ENCODE measurements at regions not wholly inside any gene's neighbourhood (a gene's known extent, or its start where the extent isn't known, plus 50 kb on each side); places are given as distances from the start of the nearest gene placed in this dataset.

DNA sequence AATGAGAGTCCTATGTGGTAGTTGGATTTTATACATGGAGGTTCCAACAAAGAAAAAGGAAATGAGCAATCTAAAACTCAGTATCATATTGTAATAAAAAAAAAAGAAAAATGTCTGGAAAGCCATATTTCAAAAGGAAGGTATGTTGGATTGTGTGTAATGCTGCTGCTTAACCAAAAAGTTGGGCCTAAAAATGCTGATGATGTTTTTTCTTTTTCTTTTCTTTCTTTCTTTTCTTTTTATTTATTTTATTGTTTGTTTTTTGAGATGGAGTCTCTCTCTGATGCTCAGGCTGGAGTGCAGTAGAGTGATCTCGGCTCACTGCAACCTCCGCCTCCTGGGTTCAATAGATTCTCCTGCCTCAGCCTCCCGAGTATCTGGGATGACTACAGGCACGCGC lies 1424.0 kb upstream of the CDH6 start:
- Histone ChIP-seq H3K9me1 (replicated peaks; ENCODE audit: control insufficient read depth, extremely low read depth, insufficient read depth, low read length) (no peaks in the 10 kb centered on the region), H3K9me3 (replicated peaks; ENCODE audit: control insufficient read depth, insufficient read depth, low read length) (peaks cover 2% of the 10 kb centered on the region), H3K4me2 (ENCODE audit: insufficient read depth, low read length) (no peak overlapping the region), H3K27ac (ENCODE audit: insufficient read depth, low read depth, low read length) (no peak overlapping the region), H3K79me2 (ENCODE audit: control insufficient read depth, insufficient read depth, low read length) (no peaks in the 10 kb centered on the region), H3K9ac (replicated peaks; ENCODE audit: extremely low read depth, insufficient read depth, low read length) (no peak overlapping the region), H3K4me3 (replicated peaks in 1 of 3; ENCODE audit: insufficient read depth in 1 of 3, low read depth in 1 of 3, low read length in 3 of 3) (no peak overlapping the region), H2AFZ (ENCODE audit: low read depth, low read length) (no peak overlapping the region), H3K36me3 (ENCODE audit: control insufficient read depth in 2 of 2, extremely low read depth in 1 of 2, insufficient read depth in 2 of 2, low read length in 2 of 2) (no peaks in the 10 kb centered on the region), H3K4me1 (ENCODE audit: control insufficient read depth, extremely low read depth, insufficient read depth, low read length) (no peaks in the 10 kb centered on the region), H3K27me3 (ENCODE audit: control insufficient read depth in 2 of 2, insufficient read depth in 2 of 2, low read length in 2 of 2) (no peaks in the 10 kb centered on the region), H4K20me1 (replicated peaks; ENCODE audit: control insufficient read depth, extremely low read depth, insufficient read depth, low read length) (no peaks in the 10 kb centered on the region)
- ChIA-PET POLR2A (no interaction called here), CTCF (no interaction called here)
- DNase-seq (ENCODE audit: low read depth, low spot score) (no peak), FAIRE-seq (no peak)
- intact Hi-C loops (cut with micrococcal nuclease) = no loop called here
- TF ChIP-seq FOS (IDR thresholded peaks at IDR 0.05; ENCODE audit: borderline replicate concordance, insufficient read depth, low read length) (no peak), JUN (IDR thresholded peaks at IDR 0.05; ENCODE audit: borderline replicate concordance, insufficient read depth, insufficient read length, low read depth) (no peak), EZH2 (IDR thresholded peaks at IDR 0.05; ENCODE audit: borderline replicate concordance, low read depth, low read length, severe bottlenecking) (no peak), MYC (IDR thresholded peaks at IDR 0.05; ENCODE audit: low read depth, low read length) (no peak), POLR2AphosphoS5 (IDR thresholded peaks at IDR 0.05; ENCODE audit: insufficient read depth, low read depth, low read length) (no peak), POLR2A (IDR thresholded peaks at IDR 0.05; ENCODE audit: low read depth, low read length) (no peak), GATA2 (IDR thresholded peaks at IDR 0.05; ENCODE audit: insufficient read depth, insufficient read length, low read depth, low read length) (no peak)
- TF ChIP-seq, protein P1, sequence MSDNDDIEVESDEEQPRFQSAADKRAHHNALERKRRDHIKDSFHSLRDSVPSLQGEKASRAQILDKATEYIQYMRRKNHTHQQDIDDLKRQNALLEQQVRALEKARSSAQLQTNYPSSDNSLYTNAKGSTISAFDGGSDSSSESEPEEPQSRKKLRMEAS (IDR thresholded peaks at IDR 0.05; ENCODE audit: insufficient read depth, insufficient read length) = no peak
- TF ChIP-seq, protein P2, sequence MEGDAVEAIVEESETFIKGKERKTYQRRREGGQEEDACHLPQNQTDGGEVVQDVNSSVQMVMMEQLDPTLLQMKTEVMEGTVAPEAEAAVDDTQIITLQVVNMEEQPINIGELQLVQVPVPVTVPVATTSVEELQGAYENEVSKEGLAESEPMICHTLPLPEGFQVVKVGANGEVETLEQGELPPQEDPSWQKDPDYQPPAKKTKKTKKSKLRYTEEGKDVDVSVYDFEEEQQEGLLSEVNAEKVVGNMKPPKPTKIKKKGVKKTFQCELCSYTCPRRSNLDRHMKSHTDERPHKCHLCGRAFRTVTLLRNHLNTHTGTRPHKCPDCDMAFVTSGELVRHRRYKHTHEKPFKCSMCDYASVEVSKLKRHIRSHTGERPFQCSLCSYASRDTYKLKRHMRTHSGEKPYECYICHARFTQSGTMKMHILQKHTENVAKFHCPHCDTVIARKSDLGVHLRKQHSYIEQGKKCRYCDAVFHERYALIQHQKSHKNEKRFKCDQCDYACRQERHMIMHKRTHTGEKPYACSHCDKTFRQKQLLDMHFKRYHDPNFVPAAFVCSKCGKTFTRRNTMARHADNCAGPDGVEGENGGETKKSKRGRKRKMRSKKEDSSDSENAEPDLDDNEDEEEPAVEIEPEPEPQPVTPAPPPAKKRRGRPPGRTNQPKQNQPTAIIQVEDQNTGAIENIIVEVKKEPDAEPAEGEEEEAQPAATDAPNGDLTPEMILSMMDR (IDR thresholded peaks at IDR 0.05; ENCODE audit: extremely low read depth in 1 of 2, insufficient read depth in 1 of 2, low read depth in 1 of 2, low read length in 2 of 2) = no peak
- no TSS peak for BruUV-seq (replicated peaks)
- dilution Hi-C loops (cut with MboI; ENCODE audit: extremely low pct_ligation_motif_present, low sequenced_read_pairs) = no loop called here

Data from endothelial cell of umbilical vein (primary cell).